GM19395 (cell line): ENCODE measurements at regions not wholly inside any gene's neighbourhood (a gene's known extent, or its start where the extent isn't known, plus 50 kb on each side); places are given as distances from the start of the nearest gene placed in this dataset.

Experiments
- ATAC-seq: cut with Tn5 transposase; IDR thresholded peaks from one replicate; pipeline ENCODE4 v1.9.1; 2021; ENCODE audit warnings: mild to moderate bottlenecking, moderate library complexity; ENCODE audit not compliant: unreplicated experiment

DNA sequence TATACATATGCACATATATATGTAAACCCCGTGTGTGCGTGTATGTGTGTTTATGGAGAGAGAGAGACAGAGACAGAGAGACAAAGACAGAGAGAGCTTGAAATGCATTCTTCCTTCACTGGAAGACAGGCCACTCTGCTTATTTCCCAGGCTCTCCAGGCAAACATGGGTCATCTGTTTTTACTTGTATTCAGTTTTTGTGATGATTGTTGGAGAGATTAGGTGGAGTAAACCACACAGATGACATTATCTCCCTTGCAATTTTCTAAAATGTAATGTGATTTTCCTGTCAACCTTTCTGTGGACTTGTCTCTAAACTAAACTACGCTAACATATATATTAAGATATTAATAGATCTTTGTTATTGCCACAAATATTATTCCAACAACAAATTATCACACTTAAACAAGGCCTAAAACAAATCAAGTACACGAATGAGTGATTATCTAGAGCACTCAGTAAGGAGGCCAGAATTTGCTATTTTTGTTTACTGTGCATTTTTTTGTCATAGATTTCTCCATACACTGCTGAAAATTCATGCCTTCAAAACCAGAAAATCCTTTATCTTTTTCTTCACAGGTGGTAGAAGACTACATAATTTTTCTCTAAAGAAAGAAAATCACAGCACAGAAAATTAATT is 251.8 kb upstream of the SLIT2 start:
- no peak for ATAC-seq

DNA sequence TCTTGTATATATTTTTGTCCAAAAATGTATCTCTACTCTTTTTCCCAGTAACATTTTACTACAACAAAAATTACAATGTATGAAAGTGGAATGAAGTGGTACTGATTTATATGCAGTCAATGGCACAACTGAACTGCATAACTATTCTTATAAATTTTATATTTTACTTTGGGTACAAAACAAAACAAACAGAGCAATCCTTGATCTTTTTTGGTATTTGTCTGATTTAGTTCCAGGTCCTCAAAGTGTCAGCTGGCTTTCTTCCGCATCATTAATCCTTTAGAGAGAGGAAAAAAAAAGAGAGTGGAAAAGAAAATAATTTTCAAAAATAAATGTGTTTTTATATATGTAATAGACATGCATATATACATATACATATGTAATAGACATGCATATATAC is 252.4 kb upstream of the SLIT2 start:
- ATAC-seq: no peak

DNA sequence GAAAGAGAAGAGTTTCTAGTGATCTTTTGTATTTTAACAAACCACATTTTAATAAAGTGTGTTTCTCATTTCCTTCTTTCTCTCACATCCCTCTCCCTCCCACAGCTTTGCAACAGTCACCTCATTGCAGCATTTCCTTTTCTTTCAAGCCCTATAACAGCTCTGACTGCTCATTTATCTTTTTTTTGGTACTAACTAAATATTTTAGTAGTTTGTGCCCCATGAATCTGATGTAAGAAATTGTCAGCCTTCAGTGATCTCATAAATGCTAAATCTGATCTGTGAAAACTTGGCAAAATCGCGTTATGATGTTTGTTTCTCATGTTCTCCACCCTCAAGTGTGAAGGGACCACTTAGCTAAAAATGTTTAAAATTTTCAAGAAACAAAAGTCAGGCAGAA is 258.5 kb upstream of the SLIT2 start:
- ATAC-seq: no peak

DNA sequence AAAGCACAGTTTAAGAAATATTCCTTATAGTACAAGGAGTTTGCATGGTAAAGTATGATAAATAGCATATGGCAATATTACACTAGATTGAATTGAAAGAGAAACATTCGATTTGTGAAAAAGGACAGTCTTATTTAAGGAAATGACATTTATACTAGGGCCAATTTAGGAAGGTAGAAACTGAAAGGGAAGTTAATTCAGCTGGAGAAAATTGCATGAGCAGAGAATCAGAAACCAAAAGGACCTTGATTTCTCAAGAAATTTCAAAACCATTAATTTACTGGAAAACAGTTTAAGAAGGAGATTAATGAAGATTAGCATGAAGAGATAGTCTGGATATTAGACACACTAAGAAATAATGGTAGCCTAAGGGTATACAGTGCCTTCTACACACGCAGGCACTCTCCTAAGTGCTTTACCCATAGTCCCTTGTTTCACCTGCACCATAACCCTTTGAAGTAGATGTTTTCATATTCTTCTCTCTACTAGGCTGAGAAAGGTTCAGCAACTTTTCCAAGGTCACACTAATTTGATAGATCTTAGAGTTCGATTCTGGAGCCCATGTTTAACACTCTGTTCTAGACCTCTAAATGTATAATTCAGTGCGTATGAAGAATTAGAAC is 259.1 kb upstream of the SLIT2 start:
- no peak for ATAC-seq

DNA sequence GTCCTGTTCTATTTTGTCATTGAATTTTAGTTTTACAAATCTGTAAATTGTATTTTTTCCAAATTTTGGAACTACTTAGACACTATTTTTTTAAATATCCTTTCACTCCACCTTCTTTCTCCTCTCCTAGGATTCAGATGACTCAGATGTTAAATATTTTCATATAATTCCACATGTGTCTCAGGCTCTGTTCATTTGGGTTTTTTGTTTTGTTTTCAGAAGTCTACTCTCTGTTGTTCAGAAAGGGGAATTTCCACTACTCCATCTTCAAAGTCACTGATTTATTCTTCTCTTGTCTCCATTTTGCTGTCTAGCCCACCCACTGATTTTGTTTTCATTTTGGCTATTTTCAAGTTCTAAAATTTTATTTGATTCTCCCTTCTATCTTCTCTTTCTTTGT is 264.0 kb upstream of the SLIT2 start:
- no peak for ATAC-seq

DNA sequence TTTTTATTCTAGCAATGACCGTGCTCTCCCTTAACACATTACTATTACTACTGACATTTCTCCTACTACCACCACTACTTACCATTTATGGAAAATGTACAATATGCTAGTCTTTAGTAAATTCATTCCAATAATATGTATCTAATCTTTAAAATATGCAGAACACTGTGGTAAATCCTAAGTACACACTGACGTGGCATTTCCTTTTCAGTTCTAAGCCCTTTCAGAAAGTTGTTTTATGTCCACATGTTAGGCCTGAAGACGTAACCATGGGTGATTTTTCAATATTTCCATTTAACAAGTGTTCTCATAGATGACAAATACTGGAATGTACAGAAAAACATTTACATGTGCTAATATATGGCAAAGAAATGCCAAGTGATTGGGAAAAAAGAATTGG is 268.6 kb upstream of the SLIT2 start:
- no peak for ATAC-seq

DNA sequence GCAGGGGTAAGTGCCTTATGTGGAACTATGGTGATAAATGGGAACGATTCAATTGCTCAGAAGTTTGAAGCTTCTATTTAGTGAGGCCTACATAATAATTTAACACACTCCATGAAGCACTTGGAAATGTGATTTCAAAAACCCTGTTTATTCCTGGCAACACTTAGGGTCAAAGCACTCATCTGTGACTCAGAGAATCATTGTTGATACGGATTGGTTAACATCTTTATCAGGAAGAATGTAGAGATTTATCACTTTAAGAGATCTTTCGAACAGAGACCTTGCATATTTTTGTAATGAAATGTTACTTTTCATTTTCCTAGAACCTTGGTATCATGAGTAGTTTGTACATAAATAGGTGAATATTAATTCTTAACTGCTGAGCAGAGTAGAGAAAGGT is 269.1 kb upstream of the SLIT2 start:
- ATAC-seq: no peak

DNA sequence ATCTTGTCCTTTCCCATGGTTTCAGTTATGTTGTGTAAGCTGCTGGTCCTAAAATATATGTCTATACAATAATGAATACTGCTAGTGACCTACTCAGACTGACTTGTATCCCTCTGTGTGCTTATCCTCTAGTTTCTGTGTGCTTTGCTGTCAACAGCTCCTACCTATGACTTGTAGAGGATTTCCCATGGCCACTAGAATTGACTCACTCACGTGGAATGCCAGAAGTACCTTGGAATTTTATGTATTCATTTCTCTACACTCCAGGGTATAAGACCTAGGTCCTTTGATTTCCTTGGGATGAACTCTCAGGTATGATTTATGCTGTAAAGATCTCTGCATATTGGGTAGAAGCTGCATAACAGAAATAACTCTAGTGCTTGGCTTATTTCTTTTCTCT is 279.9 kb upstream of the SLIT2 start:
- no peak for ATAC-seq

DNA sequence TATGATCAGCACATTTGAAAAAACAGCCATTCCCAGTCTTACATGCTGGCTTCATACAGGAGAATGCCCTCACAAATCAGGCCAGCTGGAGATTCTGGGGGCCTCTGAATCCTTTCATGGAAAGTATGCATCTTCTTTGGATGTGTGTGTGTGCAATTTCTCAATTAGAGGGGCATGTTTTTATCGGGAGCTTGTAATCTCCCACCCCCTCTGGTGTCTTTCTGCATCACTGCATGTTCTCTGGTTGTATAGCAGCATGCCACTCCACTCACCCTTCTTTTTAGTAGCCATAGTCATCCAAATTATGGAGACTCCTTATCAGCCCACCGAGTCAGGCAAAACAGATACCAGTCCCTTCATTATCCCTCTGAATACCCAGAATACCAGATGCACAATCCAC is 282.2 kb upstream of the SLIT2 start:
- ATAC-seq: no peak

DNA sequence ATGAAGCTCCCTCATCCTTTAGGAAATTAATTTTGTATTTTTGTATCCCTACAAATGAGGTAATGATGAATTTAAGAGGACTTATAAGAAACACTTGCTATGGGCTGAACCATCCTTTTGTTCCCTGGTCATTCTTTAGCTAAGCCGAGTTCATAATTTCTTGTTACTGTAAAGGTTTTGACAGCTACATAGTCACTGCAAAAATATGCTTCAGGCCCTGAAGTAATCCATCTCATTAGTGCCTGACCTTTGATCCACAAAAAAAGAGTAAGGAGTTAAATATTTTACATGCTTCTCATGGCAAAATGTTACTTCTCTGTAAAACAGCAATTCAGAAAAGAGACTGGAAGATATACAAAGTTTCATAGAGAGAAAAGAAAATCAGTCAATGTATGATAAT is 290.6 kb upstream of the SLIT2 start:
- ATAC-seq: no peak

DNA sequence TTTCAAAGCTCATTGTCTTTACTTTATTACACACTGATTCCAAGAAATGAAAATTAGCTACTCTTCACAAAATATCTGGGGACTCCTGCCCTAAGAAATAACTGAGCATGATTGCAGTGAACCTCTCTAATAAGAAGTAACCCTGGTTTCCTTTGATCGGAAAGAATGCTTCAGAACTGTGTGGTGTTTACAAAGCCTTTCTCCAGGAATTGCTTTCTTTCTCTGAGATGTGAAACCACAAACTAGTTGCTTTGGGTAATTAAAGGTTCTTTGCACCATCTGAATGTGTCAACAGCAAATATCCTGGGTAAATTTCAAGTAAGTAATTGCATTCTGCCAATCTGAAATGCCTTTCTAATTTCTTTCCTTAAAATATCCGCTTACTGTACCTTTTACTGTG is 292.9 kb upstream of the SLIT2 start:
- ATAC-seq: no peak

DNA sequence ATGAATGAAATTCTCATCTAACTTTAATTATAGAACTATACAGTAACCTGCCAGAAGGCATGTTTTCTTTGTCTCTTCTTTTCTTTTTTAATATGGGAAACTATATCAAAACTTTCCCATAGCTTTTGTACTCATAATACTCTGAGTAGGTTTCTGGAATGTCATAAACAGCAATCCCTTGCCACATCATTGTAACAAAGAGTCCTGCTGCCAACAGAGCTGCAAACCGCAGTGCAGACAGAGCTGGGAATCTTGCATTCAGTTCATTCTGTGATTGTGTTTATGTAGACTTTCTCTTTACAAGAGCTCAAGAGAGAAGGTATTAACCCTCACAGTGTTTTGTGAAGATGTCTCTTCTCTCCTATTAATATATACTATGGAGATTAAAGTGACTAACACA is 304.4 kb upstream of the SLIT2 start:
- no peak for ATAC-seq

DNA sequence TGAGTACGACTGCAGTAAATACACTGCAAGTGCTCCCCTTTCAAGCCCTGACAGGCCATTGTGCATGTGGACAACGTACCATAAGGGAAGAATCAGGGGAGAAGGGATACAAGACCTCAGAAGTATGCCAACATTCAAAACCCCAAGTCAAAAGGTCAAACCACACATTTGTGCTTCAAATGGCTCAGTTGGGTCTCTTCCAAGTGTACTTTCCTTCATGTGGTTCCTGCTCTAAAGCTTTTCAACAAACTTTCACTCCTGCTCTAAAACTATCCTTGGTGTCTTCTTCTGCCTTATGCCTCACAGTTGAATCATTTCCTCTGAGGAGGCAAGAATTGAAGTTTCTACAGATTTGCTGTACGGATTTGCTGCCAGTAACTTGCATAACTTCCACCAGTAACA is 305.7 kb upstream of the SLIT2 start:
- no peak for ATAC-seq

DNA sequence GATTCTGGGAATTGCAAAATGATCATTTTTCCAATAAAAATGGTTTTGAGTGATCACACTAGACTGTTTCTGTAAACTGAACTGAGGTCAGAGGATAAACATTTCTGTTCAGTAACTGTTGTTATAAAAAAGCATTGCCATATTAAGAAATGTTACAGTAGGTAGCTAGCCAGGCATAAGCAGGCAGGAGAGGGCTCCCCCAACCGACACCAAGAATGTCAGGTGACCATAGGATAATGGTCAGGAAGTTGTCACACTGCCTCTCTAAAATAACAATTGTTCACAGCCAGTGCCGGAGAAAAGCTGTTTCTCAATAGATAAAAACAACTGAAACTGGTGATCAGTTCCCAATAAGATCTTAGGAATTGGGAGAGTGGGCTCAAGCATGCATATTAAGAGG is 306.2 kb upstream of the SLIT2 start:
- ATAC-seq: no peak

DNA sequence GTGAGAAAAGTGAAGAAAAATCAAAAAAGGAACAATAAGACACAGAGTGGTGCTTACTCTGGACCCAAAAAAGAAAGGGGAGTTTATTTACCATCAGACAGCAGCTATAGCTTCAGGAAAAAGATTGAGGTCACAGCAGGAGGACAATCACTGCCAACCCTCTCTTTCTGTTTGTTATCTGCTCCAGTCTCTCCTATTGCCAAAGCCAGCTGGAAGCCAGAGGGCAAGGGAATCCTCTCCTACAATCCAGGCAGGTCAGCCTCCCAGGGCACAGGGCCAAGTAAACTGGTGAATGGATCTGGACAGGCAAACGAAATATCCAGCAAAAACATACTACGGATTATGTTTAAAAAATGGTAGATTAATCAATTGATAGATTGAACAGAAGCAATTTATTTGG is 306.9 kb upstream of the SLIT2 start:
- ATAC-seq: no peak

DNA sequence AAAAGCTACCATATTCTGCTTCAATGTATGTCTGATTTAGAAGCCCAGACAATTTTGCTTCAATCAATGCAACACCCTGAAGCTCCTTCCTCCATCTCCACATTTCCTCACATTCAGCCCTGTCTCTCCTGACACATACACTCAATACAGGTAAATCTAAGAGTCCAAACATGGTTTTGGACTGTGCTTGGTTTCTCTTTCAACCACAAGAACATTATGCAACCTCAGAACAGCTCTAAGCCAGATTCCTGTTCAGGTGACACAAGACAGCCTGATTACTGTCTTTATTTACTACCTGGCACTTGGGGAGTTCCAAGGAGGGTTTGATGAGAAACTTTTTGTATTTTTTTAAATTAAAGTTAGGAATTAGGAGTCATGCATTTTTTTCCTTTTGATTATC is 307.5 kb upstream of the SLIT2 start:
- no peak for ATAC-seq

DNA sequence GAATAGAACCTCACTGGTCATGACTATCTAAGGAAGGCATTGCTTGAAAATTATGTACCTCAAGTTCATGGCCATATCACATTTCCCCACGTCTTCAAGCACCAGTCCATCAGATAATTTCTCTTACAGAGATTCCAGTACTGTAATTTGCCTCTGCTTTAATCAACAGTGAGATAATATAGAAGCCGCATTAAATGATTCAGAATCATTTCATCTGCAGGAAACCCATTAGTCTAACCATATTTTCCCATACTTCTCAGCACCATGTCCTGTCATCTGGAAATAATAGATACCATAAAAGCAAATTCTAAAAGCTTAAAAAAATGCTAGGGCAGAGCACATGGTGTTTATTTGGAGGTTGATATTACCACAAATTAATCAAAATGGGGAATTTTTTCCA is 310.3 kb upstream of the SLIT2 start:
- no peak for ATAC-seq

DNA sequence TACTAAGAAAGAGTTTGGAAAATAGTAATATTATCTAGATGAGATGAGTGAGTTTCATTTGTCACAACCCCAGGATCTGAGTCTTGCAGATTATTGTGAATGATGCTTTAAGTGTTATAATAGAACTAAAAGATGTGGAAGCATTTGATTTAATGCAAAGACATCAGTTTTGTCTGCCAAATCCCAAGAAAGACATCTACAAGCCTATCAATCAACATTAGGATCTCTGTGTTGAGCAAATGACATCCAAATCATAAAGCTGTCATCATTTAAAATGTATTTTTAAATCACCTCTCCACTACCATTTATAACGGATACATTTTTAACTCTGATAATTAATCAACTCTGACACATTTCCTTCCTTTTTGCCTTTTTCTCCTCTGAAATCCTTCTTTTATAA is 310.8 kb upstream of the SLIT2 start:
- ATAC-seq: no peak

DNA sequence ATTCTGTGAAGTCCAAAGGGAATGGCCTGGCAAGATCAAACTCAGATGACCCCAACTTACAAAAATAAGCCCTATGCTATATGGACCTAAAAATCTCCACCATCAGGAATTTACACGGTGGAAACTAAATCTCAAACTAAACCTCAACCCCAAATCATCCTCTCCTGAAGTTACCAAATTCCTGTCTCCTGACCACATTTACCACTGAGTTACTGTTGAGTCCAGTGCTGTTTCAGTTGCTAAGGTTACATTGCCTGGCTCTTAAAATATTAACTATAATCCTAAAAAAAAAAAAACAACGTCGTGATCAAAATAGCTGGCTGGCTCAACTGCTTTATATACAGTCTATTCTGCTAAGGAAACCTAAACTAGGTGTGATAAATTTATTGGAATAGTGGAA is 315.2 kb upstream of the SLIT2 start:
- ATAC-seq: no peak

DNA sequence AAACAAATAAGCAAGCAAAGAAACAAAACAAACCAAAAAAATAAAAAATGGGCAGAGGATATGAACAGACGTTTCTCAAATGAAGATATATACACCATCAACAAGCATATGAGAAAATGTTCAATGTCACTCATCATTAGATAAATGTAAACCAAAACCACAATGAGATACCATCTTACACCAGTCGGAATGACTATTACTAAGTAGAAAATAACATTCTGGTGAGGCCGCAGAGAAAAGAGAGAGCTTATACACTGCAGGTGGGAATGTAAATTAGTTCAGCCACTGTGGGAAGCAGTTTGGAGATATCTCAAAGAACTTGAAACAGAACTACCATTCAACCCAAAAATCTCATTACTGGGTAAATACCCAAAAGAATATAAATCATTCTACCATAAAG is 321.0 kb upstream of the SLIT2 start:
- ATAC-seq: no peak

DNA sequence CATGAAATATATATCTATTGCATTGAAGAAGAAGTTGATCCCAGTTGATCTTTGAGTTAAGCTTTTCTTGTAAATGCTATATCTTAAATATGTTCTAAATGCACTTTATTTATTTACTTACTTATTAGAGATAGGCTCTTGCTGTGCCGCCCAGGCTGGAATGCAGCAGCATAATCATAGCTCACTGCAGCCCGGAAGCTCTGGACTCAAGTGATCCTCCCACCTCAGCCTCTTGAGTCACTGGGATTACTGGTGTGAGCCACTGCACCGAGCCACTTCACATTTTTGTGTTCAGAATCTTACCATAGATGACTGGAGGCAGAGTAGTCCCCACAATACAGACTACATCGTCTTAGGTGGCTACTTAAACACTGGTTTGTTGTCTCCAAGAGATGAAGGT is 324.3 kb upstream of the SLIT2 start:
- no peak for ATAC-seq

DNA sequence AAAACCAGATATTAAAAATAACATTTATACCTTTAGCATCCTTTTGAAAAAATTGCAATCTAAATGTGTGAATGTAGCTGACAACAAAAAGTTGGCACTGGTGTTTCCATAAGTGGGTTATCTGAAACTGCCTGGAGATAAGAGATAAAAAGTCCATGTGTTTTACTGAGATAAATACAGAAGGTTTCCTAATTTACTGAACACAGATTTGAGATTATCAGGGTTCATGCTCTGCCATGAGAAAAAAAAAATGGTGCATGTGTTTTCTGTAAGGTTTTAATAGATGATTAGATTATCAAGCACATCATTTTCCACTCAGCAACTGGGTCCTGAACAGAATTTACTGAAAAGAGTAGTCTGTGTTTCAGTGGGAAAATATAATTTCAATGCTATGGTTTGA is 326.2 kb upstream of the SLIT2 start:
- no peak for ATAC-seq

DNA sequence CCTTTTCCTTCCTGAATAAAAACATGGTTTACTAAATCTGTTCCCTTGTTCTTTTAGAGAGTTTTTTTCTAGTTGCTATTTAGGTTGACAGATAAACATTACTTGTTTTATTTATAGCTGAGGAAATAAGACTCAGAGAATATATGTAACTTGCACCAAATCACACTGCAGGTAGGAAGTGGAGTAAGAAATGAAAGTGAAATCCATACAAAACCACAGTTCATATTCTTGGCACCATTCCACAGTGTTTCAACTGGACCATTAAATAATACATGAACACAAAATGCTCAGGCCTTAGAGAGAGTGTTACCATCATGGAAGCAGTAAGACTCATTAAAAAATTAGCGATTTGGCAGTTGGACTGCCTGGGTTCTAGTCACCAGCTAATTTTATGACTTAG is 326.9 kb upstream of the SLIT2 start:
- ATAC-seq: no peak
